ENCODE measurements at regions not wholly inside any gene's neighbourhood (a gene's known extent, or its start where the extent isn't known, plus 50 kb on each side); places are given as distances from the start of the nearest gene placed in this dataset.

DNA sequence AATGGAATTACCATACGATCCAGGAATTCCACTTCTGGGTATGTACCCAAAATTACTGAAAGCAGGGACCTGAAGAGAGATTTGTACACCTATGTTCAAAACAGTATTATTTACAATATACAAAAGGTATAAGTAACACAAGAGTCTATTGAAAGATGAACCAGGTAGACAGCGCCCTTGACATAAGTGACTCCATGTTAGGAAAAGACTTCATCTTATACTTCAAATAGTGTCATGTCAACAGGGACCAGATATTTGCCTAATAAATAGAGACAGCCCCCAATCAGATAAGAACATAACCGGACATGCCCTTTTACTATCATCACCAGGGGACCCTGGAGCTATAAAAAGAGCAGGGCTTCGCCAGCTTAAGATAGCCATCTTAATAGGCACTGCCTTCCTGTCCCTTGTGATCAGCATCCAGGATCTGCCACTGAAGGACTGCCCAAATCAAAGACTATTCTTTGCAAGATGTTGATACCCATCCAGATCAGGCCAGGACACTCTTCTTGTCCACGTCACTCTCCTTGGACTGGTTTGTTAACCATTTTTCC, 309.0 kb upstream of the SULF2 start:
- H3K27me3 Mint-ChIP-seq (ENCODE audit: insufficient read depth, low read depth) = peaks cover 19% of the 10 kb centered on the region
- H3K36me3 ChIP-seq = no peaks in the 10 kb centered on the region
- no peaks in the 10 kb centered on the region for H3K9me3 ChIP-seq (ENCODE audit: low read depth)
- peaks cover 8% of the 10 kb centered on the region for H3K9me3 Mint-ChIP-seq
- H3K4me3 Mint-ChIP-seq = no peak overlapping the region
- no peaks in the 10 kb centered on the region for H3F3A ChIP-seq (ENCODE audit: low read depth)
- H3K36me3 Mint-ChIP-seq = no peaks in the 10 kb centered on the region
- TF ChIP-seq EZH2 (IDR thresholded peaks at IDR 0.05) (no peak), EZH2phosphoT487 (IDR thresholded peaks at IDR 0.05) (no peak)
- TF ChIP-seq, protein P1, sequence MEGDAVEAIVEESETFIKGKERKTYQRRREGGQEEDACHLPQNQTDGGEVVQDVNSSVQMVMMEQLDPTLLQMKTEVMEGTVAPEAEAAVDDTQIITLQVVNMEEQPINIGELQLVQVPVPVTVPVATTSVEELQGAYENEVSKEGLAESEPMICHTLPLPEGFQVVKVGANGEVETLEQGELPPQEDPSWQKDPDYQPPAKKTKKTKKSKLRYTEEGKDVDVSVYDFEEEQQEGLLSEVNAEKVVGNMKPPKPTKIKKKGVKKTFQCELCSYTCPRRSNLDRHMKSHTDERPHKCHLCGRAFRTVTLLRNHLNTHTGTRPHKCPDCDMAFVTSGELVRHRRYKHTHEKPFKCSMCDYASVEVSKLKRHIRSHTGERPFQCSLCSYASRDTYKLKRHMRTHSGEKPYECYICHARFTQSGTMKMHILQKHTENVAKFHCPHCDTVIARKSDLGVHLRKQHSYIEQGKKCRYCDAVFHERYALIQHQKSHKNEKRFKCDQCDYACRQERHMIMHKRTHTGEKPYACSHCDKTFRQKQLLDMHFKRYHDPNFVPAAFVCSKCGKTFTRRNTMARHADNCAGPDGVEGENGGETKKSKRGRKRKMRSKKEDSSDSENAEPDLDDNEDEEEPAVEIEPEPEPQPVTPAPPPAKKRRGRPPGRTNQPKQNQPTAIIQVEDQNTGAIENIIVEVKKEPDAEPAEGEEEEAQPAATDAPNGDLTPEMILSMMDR (IDR thresholded peaks at IDR 0.05) = no peak
- H3K4me2 ChIP-seq = no peak overlapping the region
- no peaks in the 10 kb centered on the region for H4K20me1 ChIP-seq (ENCODE audit: low read depth)
- no peak overlapping the region for H3K27ac Mint-ChIP-seq
- no peak overlapping the region for H2AFZ ChIP-seq (replicated peaks)
- H3K4me1 Mint-ChIP-seq = peaks cover 14% of the 10 kb centered on the region
- no peaks in the 10 kb centered on the region for H3K79me2 ChIP-seq (ENCODE audit: low read depth)
- H3K9ac ChIP-seq = no peak overlapping the region
- DNase-seq (ENCODE audit: low spot score) = no peak
- no peaks in the 10 kb centered on the region for H3K27me3 ChIP-seq
- no peak overlapping the region for H3K27ac ChIP-seq
- peaks cover 4% of the 10 kb centered on the region for H3K4me1 ChIP-seq
- H3K4me3 ChIP-seq = no peak overlapping the region

DNA sequence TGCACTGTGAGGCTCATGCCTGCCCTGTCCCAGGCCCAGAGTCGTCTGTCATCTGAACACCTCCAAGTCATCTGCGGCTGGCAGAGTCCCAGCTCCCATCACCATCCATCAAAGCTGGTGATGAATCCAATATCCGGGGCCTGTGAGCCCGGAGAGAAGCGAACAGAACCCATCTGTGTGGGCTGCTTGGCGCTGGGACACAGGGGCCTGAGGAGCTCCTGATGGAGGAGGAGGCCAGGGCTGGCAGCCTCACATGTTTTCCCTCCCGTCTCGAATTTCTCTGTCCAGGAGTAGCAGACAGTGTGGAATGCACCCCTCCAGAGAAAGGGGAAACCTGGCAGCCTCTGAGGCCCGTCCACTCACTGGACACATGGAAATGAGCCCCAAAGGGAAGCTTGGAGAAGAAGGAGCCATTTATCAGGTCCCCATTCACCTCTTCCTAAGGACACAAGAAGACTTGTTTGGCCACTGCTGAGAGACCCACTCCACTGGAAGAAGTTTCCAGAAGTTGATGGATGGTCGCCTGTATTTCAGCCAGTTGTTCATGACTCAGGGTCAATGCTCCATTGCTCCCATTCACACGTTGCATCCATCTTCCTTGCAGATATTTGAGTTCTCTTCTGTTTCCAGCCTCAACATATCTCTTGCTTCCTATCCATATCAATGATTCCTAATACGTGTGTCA, 307.5 kb upstream of the SULF2 start:
- no peak for DNase-seq (ENCODE audit: low spot score)
- Mint-ChIP-seq H3K4me1 (peaks cover 6% of the 10 kb centered on the region), H3K36me3 (no peaks in the 10 kb centered on the region), H3K9me3 (peaks cover 8% of the 10 kb centered on the region), H3K27me3 (ENCODE audit: insufficient read depth, low read depth) (peaks cover 16% of the 10 kb centered on the region), H3K27ac (no peak overlapping the region), H3K4me3 (no peak overlapping the region)
- no peak overlapping the region for H3K4me3 ChIP-seq
- TF ChIP-seq EZH2 (IDR thresholded peaks at IDR 0.05) (no peak), EZH2phosphoT487 (IDR thresholded peaks at IDR 0.05) (no peak)
- TF ChIP-seq, protein P1 (IDR thresholded peaks at IDR 0.05) = no peak
- H3K36me3 ChIP-seq = no peaks in the 10 kb centered on the region
- no peaks in the 10 kb centered on the region for H4K20me1 ChIP-seq (ENCODE audit: low read depth)
- no peaks in the 10 kb centered on the region for H3F3A ChIP-seq (ENCODE audit: low read depth)
- no peaks in the 10 kb centered on the region for H3K79me2 ChIP-seq (ENCODE audit: low read depth)
- no peak overlapping the region for H3K9ac ChIP-seq
- no peak overlapping the region for H2AFZ ChIP-seq (replicated peaks)
- H3K27me3 ChIP-seq = no peaks in the 10 kb centered on the region
- H3K4me1 ChIP-seq = peaks cover 4% of the 10 kb centered on the region
- no peaks in the 10 kb centered on the region for H3K9me3 ChIP-seq (ENCODE audit: low read depth)
- H3K27ac ChIP-seq = no peak overlapping the region
- H3K4me2 ChIP-seq = no peak overlapping the region

DNA sequence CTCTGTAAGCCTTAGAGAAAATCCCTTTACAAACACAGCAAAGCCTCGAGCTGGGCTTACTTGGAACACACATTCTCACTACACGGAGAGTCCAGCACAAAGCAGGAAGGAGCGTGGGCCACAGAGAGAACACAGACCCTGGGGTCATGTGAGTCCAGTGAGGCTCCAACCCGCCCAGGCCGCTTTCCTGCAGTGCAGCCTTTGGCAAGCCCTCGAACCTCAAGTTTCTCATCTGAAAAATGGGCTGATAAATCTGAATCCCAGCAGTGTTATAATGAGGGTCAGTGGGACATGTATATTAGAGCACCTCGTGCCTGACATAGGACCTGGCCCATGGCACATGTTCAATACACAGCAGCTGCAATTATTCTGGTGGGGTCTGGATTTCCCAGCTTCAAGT, 305.5 kb upstream of the SULF2 start:
- H3K9me3 Mint-ChIP-seq = peaks cover 8% of the 10 kb centered on the region
- H3K4me1 Mint-ChIP-seq = peaks cover 6% of the 10 kb centered on the region
- peak overlapping the region; percentile 6 for H3K27ac Mint-ChIP-seq

More for the DNA sequence above, 305.5 kb upstream of the SULF2 start:
- H3K4me3 ChIP-seq = no peak overlapping the region
- H3K9ac ChIP-seq = no peak overlapping the region
- TF ChIP-seq EZH2 (IDR thresholded peaks at IDR 0.05) (no peak), EZH2phosphoT487 (IDR thresholded peaks at IDR 0.05) (no peak)
- TF ChIP-seq, protein P1 (IDR thresholded peaks at IDR 0.05) = no peak
- H3K9me3 ChIP-seq (ENCODE audit: low read depth) = no peaks in the 10 kb centered on the region
- H3F3A ChIP-seq (ENCODE audit: low read depth) = no peaks in the 10 kb centered on the region
- Mint-ChIP-seq H3K4me3 (no peak overlapping the region), H3K27me3 (ENCODE audit: insufficient read depth, low read depth) (peaks cover 16% of the 10 kb centered on the region), H3K36me3 (no peaks in the 10 kb centered on the region)
- peaks cover 4% of the 10 kb centered on the region for H3K4me1 ChIP-seq
- H3K27me3 ChIP-seq = no peaks in the 10 kb centered on the region
- no peaks in the 10 kb centered on the region for H4K20me1 ChIP-seq (ENCODE audit: low read depth)
- H2AFZ ChIP-seq (replicated peaks) = no peak overlapping the region
- no peaks in the 10 kb centered on the region for H3K36me3 ChIP-seq
- no peak overlapping the region for H3K27ac ChIP-seq
- H3K4me2 ChIP-seq = no peak overlapping the region
- no peak for DNase-seq (ENCODE audit: low spot score)
- no peaks in the 10 kb centered on the region for H3K79me2 ChIP-seq (ENCODE audit: low read depth)
